Gastrocnemius medialis (tissue), 4 donors: ENCODE measurements at regions not wholly inside any gene's neighbourhood (a gene's known extent, or its start where the extent isn't known, plus 50 kb on each side); places are given as distances from the start of the nearest gene placed in this dataset.

Experiments
- ATAC-seq, 2 donors: fragments of 150-250 bp; one replicate each; pipeline ENCODE4 v1.9.1; 2016
- DNase-seq, 2 donors: peaks; one replicate each; pipeline ENCODE4 v3.0.0-alpha.2; 2019
- H3K27ac ChIP-seq, 4 donors: fragments of 200-600 bp; sonication (generic); 1 replicate in 1 of 4; 2 replicates in 3 of 4; pipeline ENCODE4 v1.5.1; 2016 to 2018; ENCODE audit warnings: mild to moderate bottlenecking in 2 of 4, moderate library complexity in 1 of 4
- H3K27me3 ChIP-seq, 3 donors: fragments of 200-600 bp; sonication (generic) in 2 of 3; 1 replicate in 1 of 3; 2 replicates in 2 of 3; pipeline versions ENCODE4 v1.5.1 to v1.6.0; 2016 to 2019; ENCODE audit warnings: mild to moderate bottlenecking in 1 of 3, moderate library complexity in 1 of 3
- H3K36me3 ChIP-seq, 2 donors: fragments of 200-600 bp; sonication (generic) in 1 of 2; one replicate each; pipeline ENCODE4 v1.5.1; 2017 to 2018
- H3K4me1 ChIP-seq, 2 donors: fragments of 200-600 bp; sonication (generic) in 1 of 2; one replicate each; pipeline ENCODE4 v1.5.1; 2016 to 2017; ENCODE audit warnings: mild to moderate bottlenecking in 2 of 2
- H3K4me3 ChIP-seq, 4 donors: fragments of 200-600 bp; sonication (generic) in 3 of 4; 1 replicate in 1 of 4; 2 replicates in 3 of 4; pipeline ENCODE4 v1.5.1; 2016 to 2019; ENCODE audit warnings: mild to moderate bottlenecking in 2 of 4
- H3K9me3 ChIP-seq, 3 donors: fragments of 200-600 bp; sonication (generic) in 2 of 3; 1 replicate in 1 of 3; 2 replicates in 2 of 3; pipeline ENCODE4 v1.5.1; 2016 to 2019
- CTCF ChIP-seq, 5 experiments: fragments of 450-650 bp in 3 of 5; fragments of 200-600 bp in 2 of 5; sonication (generic) in 2 of 5; IDR thresholded peaks in 4 of 5; conservative IDR thresholded peaks in 1 of 5; 1 replicate in 4 of 5; 2 replicates in 1 of 5; pipeline ENCODE4 v1.5.1; 2016 to 2019; ENCODE audit warnings: antibody characterized with exemption in 5 of 5, mild to moderate bottlenecking in 3 of 5, moderate library complexity in 3 of 5
- POLR2A ChIP-seq, 2 donors: fragments of 450-650 bp; IDR thresholded peaks; one replicate each; pipeline ENCODE4 v1.6.1; 2017; ENCODE audit warnings: antibody characterized with exemption in 2 of 2, mild to moderate bottlenecking in 2 of 2, moderate library complexity in 2 of 2
- in situ Hi-C, 4 donors: fragments of 200-750 bp; cut with MboI; loops; one replicate each; pipeline versions ENCODE4 v1.15.0 to v1.8.0; 2017; ENCODE audit warnings: low sequenced_read_pairs in 4 of 4
- intact Hi-C: fragments of 100-400 bp; cut with DNase I; formaldehyde crosslinking; loops from one replicate; pipeline ENCODE4 v1.15.1; 2023; ENCODE audit warnings: low total_unique reads

GRCh38 chr2:188751816-188752215 lies 222.4 kb upstream of the COL3A1 start:
- DNase-seq (no peak), ATAC-seq (no peak)
- no peaks in the 10 kb centered on the region for H3K9me3 ChIP-seq
- intact Hi-C loops = no loop called here
- H3K27me3 ChIP-seq = no peaks in the 10 kb centered on the region
- TF ChIP-seq CTCF (IDR thresholded peaks at IDR 0.05 in 4 of 5, conservative IDR thresholded peaks at IDR 0.05 in 1 of 5) (no peak), POLR2A (IDR thresholded peaks at IDR 0.05) (no peak)
- no peaks in the 10 kb centered on the region for H3K4me1 ChIP-seq
- H3K4me3 ChIP-seq = no peak overlapping the region
- H3K36me3 ChIP-seq = no peaks in the 10 kb centered on the region
- H3K27ac ChIP-seq = no peak overlapping the region
- in situ Hi-C loops = no loop called here

- no peak overlapping the region for H3K4me3 ChIP-seq
- H3K36me3 ChIP-seq = no peaks in the 10 kb centered on the region
- no peak for ATAC-seq
These were observed 221.9 kb upstream of the COL3A1 start for GRCh38 chr2:188752311-188752710.

GRCh38 chr2:188762151-188762550 lies 212.0 kb upstream of the COL3A1 start:
- TF ChIP-seq CTCF (IDR thresholded peaks at IDR 0.05 in 4 of 5, conservative IDR thresholded peaks at IDR 0.05 in 1 of 5) (no peak), POLR2A (IDR thresholded peaks at IDR 0.05) (no peak)
- Histone ChIP-seq H3K4me3 (no peak overlapping the region), H3K36me3 (no peaks in the 10 kb centered on the region), H3K4me1 (no peaks in the 10 kb centered on the region), H3K9me3 (no peaks in the 10 kb centered on the region), H3K27me3 (no peaks in the 10 kb centered on the region), H3K27ac (no peak overlapping the region)
- DNase-seq = no peak
- in situ Hi-C loops (no loop called here), intact Hi-C loops (no loop called here)
- ATAC-seq = no peak

More at GRCh38 chr2:188752311-188752710, 221.9 kb upstream of the COL3A1 start:
- Histone ChIP-seq H3K4me1 (no peaks in the 10 kb centered on the region), H3K27me3 (no peaks in the 10 kb centered on the region), H3K27ac (no peak overlapping the region), H3K9me3 (no peaks in the 10 kb centered on the region)
- in situ Hi-C loops (no loop called here), intact Hi-C loops (no loop called here)
- no peak for DNase-seq
- no peak for TF ChIP-seq POLR2A (IDR thresholded peaks at IDR 0.05)
- no peak for TF ChIP-seq CTCF (IDR thresholded peaks at IDR 0.05 in 4 of 5, conservative IDR thresholded peaks at IDR 0.05 in 1 of 5)

- Histone ChIP-seq H3K36me3 (no peaks in the 10 kb centered on the region), H3K4me1 (no peaks in the 10 kb centered on the region), H3K27me3 (no peaks in the 10 kb centered on the region), H3K27ac (no peak overlapping the region), H3K4me3 (no peak overlapping the region), H3K9me3 (no peaks in the 10 kb centered on the region)
- ATAC-seq (no peak), DNase-seq (no peak)
- TF ChIP-seq CTCF (IDR thresholded peaks at IDR 0.05 in 4 of 5, conservative IDR thresholded peaks at IDR 0.05 in 1 of 5) (no peak), POLR2A (IDR thresholded peaks at IDR 0.05) (no peak)
- intact Hi-C loops (no loop called here), in situ Hi-C loops (no loop called here)
These were observed 208.4 kb upstream of the COL3A1 start for GRCh38 chr2:188765522-188766470.
